ENCODE measurements at regions not wholly inside any gene's neighbourhood (a gene's known extent, or its start where the extent isn't known, plus 50 kb on each side); places are given as distances from the start of the nearest gene placed in this dataset.

DNA sequence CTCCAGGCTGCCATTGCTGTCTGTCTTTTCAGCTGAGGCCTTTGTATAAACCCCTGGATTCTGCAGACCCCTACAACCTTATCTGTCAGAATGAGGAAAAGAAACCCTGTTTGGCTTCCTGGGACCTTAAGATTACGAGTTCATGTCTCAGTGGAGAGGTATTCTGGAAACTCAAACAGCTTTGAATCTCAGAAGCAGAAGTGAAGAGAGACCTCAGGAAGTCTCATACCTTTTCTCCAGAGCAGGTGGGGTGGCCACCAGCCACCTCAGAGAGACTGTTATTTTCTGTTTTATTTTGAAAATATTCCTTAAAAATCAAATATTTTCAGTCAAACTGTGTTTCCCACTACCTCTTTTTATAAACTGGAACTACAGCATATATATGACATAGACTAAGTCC lies 457.5 kb downstream of the TMEM232 start:
- TF ChIP-seq POLR2A (IDR thresholded peaks at IDR 0.05) (no peak), CTCF (IDR thresholded peaks at IDR 0.05) (no peak)
